ENCODE measurements at regions not wholly inside any gene's neighbourhood (a gene's known extent, or its start where the extent isn't known, plus 50 kb on each side); places are given as distances from the start of the nearest gene placed in this dataset.

DNA sequence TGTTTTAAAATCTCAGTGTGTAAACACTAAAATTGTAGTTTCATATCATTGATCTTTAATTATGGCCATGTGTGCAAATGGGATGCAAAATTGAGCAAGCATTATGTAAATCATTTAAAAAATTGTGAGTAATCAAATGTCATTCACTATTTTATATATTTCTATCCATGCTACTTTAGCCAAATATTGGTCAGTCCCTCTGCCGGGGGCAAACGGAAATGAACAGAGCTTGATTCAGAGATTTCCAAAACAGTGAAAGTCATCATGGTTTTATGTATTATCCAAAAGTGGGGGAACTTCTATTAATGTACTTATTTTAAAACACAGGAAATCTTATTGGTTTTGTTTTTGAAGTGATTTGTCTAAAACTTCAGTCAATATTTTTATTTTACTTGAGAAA is 219.1 kb downstream of the IRS2 start:
- TF ChIP-seq, protein P1, sequence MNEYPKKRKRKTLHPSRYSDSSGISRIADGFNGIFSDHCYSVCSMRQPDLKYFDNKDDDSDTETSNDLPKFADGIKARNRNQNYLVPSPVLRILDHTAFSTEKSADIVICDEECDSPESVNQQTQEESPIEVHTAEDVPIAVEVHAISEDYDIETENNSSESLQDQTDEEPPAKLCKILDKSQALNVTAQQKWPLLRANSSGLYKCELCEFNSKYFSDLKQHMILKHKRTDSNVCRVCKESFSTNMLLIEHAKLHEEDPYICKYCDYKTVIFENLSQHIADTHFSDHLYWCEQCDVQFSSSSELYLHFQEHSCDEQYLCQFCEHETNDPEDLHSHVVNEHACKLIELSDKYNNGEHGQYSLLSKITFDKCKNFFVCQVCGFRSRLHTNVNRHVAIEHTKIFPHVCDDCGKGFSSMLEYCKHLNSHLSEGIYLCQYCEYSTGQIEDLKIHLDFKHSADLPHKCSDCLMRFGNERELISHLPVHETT (tag by site-specific recombination; IDR thresholded peaks at IDR 0.05): no peak
- TF ChIP-seq SCRT2 (tag by site-specific recombination; IDR thresholded peaks at IDR 0.05): no peak
- TF ChIP-seq GFI1B (tag by site-specific recombination; IDR thresholded peaks at IDR 0.05): no peak
- no peak for TF ChIP-seq ZNF10 (tag by site-specific recombination; IDR thresholded peaks at IDR 0.05)
- TF ChIP-seq ZNF350 (tag by site-specific recombination; IDR thresholded peaks at IDR 0.05): no peak
- TF ChIP-seq, protein P2, sequence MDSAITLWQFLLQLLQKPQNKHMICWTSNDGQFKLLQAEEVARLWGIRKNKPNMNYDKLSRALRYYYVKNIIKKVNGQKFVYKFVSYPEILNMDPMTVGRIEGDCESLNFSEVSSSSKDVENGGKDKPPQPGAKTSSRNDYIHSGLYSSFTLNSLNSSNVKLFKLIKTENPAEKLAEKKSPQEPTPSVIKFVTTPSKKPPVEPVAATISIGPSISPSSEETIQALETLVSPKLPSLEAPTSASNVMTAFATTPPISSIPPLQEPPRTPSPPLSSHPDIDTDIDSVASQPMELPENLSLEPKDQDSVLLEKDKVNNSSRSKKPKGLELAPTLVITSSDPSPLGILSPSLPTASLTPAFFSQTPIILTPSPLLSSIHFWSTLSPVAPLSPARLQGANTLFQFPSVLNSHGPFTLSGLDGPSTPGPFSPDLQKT (IDR thresholded peaks at IDR 0.05; ENCODE audit: borderline replicate concordance, low read depth, low read length): no peak
- TF ChIP-seq ZBTB1 (tag by site-specific recombination; IDR thresholded peaks at IDR 0.05): no peak
- no peak for TF ChIP-seq ZNF292 (tag by site-specific recombination; IDR thresholded peaks at IDR 0.05; ENCODE audit: borderline replicate concordance, low read depth)
- no peak for TF ChIP-seq ZNF548 (tag by site-specific recombination; IDR thresholded peaks at IDR 0.05)
- no peak for TF ChIP-seq ZFHX2 (tag by site-specific recombination; conservative IDR thresholded peaks at IDR 0.05)
- TF ChIP-seq ZFP69B (tag by site-specific recombination; IDR thresholded peaks at IDR 0.05): no peak
- TF ChIP-seq GLI4 (tag by site-specific recombination; IDR thresholded peaks at IDR 0.05): no peak
- TF ChIP-seq ZNF184 (tag by site-specific recombination; IDR thresholded peaks at IDR 0.05): no peak
- no peak for TF ChIP-seq ZNF426 (tag by site-specific recombination; IDR thresholded peaks at IDR 0.05)
- no peak for TF ChIP-seq KLF7 (tag by site-specific recombination; IDR thresholded peaks at IDR 0.05; ENCODE audit: borderline replicate concordance)
- no peak for TF ChIP-seq ZBTB7A (tag by site-specific recombination; IDR thresholded peaks at IDR 0.05; ENCODE audit: low read depth)
- no peak overlapping the region for H3K27ac ChIP-seq (ENCODE audit: extremely low read depth, low read depth, low read length)
- ChIA-PET POLR2A (no interaction called here), CTCF (no interaction called here)
- no peaks in the 10 kb centered on the region for H3K36me3 ChIP-seq (ENCODE audit: control insufficient read depth in 2 of 2, insufficient read depth in 1 of 2, low read length in 2 of 2)
- no peaks in the 10 kb centered on the region for H3K9me3 ChIP-seq (ENCODE audit: control insufficient read depth, insufficient read depth, low read depth, low read length)
- no peak overlapping the region for H3K4me3 ChIP-seq (ENCODE audit: low read depth, low read length)
- H3K4me1 ChIP-seq (ENCODE audit: control insufficient read depth, insufficient read depth, low read length): no peaks in the 10 kb centered on the region

GRCh38 chr13:109565877-109566276 is 220.5 kb downstream of the IRS2 start:
- H3K4me1 ChIP-seq (ENCODE audit: control insufficient read depth, insufficient read depth, low read length): no peaks in the 10 kb centered on the region
- TF ChIP-seq OVOL3 (tag by site-specific recombination; IDR thresholded peaks at IDR 0.05) (no peak), ZNF677 (tag by site-specific recombination; IDR thresholded peaks at IDR 0.05) (no peak), ZNF654 (tag by site-specific recombination; IDR thresholded peaks at IDR 0.05; ENCODE audit: low read depth) (no peak), ZSCAN23 (tag by site-specific recombination; IDR thresholded peaks at IDR 0.05) (no peak), ZNF16 (tag by site-specific recombination; IDR thresholded peaks at IDR 0.05; ENCODE audit: low read depth) (no peak), GLIS2 (tag by site-specific recombination; IDR thresholded peaks at IDR 0.05) (no peak), SCRT1 (tag by site-specific recombination; IDR thresholded peaks at IDR 0.05; ENCODE audit: borderline replicate concordance) (no peak), PATZ1 (tag by site-specific recombination; IDR thresholded peaks at IDR 0.05) (no peak), ZNF24 (tag by site-specific recombination; IDR thresholded peaks at IDR 0.05) (no peak), TCF7L2 (IDR thresholded peaks at IDR 0.05; ENCODE audit: borderline replicate concordance, low read depth, low read length) (no peak), MEIS1 (CRISPR knock-in tag; IDR thresholded peaks at IDR 0.05; ENCODE audit: borderline replicate concordance) (no peak), ZNF658 (tag by site-specific recombination; IDR thresholded peaks at IDR 0.05) (no peak)
- TF ChIP-seq, protein P3, sequence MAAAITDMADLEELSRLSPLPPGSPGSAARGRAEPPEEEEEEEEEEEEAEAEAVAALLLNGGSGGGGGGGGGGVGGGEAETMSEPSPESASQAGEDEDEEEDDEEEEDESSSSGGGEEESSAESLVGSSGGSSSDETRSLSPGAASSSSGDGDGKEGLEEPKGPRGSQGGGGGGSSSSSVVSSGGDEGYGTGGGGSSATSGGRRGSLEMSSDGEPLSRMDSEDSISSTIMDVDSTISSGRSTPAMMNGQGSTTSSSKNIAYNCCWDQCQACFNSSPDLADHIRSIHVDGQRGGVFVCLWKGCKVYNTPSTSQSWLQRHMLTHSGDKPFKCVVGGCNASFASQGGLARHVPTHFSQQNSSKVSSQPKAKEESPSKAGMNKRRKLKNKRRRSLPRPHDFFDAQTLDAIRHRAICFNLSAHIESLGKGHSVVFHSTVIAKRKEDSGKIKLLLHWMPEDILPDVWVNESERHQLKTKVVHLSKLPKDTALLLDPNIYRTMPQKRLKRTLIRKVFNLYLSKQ (tag by site-specific recombination; IDR thresholded peaks at IDR 0.05; ENCODE audit: borderline replicate concordance): no peak
- ChIA-PET POLR2A (no interaction called here), CTCF (no interaction called here)
- no peaks in the 10 kb centered on the region for H3K9me3 ChIP-seq (ENCODE audit: control insufficient read depth, insufficient read depth, low read depth, low read length)
- H3K4me3 ChIP-seq (ENCODE audit: low read depth, low read length): no peak overlapping the region
- no peaks in the 10 kb centered on the region for H3K36me3 ChIP-seq (ENCODE audit: control insufficient read depth in 2 of 2, insufficient read depth in 1 of 2, low read length in 2 of 2)
- H3K27ac ChIP-seq (ENCODE audit: extremely low read depth, low read depth, low read length): no peak overlapping the region
